ENCODE measurements at regions not wholly inside any gene's neighbourhood (a gene's known extent, or its start where the extent isn't known, plus 50 kb on each side); places are given as distances from the start of the nearest gene placed in this dataset.

- no peaks in the 10 kb centered on the region for H3K27me3 ChIP-seq (ENCODE audit: insufficient read depth, low read length)
- peaks cover 15% of the 10 kb centered on the region for H3K27me3 Mint-ChIP-seq (ENCODE audit: low read depth)
- no peak overlapping the region for H3K23ac ChIP-seq (ENCODE audit: insufficient read length, low read depth, low read length)
- no peak overlapping the region for H3K4me3 Mint-ChIP-seq
- H3K4me1 ChIP-seq (ENCODE audit: insufficient read depth, low read length): 0 out of 2 replicates have a peak, but pooled peaks cover 2% of the 10 kb centered on the region
- peaks cover 13 to 15% of the 10 kb centered on the region in 2 experiments for H3K9me3 Mint-ChIP-seq
- no peak overlapping the region for H3K18ac ChIP-seq (ENCODE audit: insufficient read length, low read depth, low read length)
- no peaks in the 10 kb centered on the region for H4K20me1 ChIP-seq (ENCODE audit: control insufficient read depth, insufficient read depth, insufficient read length)
- DNase-seq: no peak
- no peak overlapping the region for H3K4ac ChIP-seq (ENCODE audit: low read depth, low read length)
- no peak overlapping the region for H3K9ac ChIP-seq (ENCODE audit: extremely low read depth, insufficient read length, low read length)
- H3K56ac ChIP-seq (ENCODE audit: insufficient read length, low read depth, low read length): no peak overlapping the region
- no peak overlapping the region for H2BK15ac ChIP-seq (ENCODE audit: low read depth, low read length)
- no peak overlapping the region for H2AK5ac ChIP-seq (ENCODE audit: insufficient read length, low read length)
- no peak overlapping the region for H4K8ac ChIP-seq (replicated peaks; ENCODE audit: insufficient read length, low read depth, low read length)
- H2BK20ac ChIP-seq (ENCODE audit: low read depth, low read length, poor library complexity, severe bottlenecking): no peak overlapping the region
- no peak for TF ChIP-seq CTCF (conservative IDR thresholded peaks at IDR 0.05)
- no peak overlapping the region for H2AFZ ChIP-seq (ENCODE audit: low read length)
- H3K79me1 ChIP-seq (ENCODE audit: insufficient read depth, low read depth, low read length, poor library complexity, severe bottlenecking): no peaks in the 10 kb centered on the region
- WGBS (ENCODE audit: extremely low coverage, insufficient read length, low lambda C conversion rate): no CpG with 5 or more reads among the region's 13 CpGs
- no peaks in the 10 kb centered on the region for H3K23me2 ChIP-seq (ENCODE audit: insufficient read length, low read depth, low read length, poor library complexity, severe bottlenecking)
- H4K5ac ChIP-seq (ENCODE audit: insufficient read length, low read depth, low read length): no peak overlapping the region
- H3K79me2 ChIP-seq (ENCODE audit: insufficient read depth, low read length): no peaks in the 10 kb centered on the region
- H3T11ph ChIP-seq (ENCODE audit: low read length): no peak overlapping the region
- H4K91ac ChIP-seq (ENCODE audit: insufficient read length, low read depth, low read length): no peak overlapping the region
- H2BK5ac ChIP-seq (ENCODE audit: insufficient read length, low read length): no peak overlapping the region
- H2BK12ac ChIP-seq (ENCODE audit: insufficient read length, low read depth, low read length): no peak overlapping the region
- no peak overlapping the region for H3K14ac ChIP-seq (ENCODE audit: insufficient read depth, low read length)
- no peaks in the 10 kb centered on the region for H3K9me3 ChIP-seq (ENCODE audit: control insufficient read depth, low read depth, low read length)
- H3K36me3 Mint-ChIP-seq (ENCODE audit: insufficient read depth in 1 of 3, low read depth in 3 of 3): no peaks in the 10 kb centered on the region; a peak in 2 of 7 replicates
- H3K4me2 ChIP-seq (ENCODE audit: insufficient read depth, insufficient read length, low read length): no peak overlapping the region
- no peak overlapping the region for H2BK120ac ChIP-seq (ENCODE audit: low read depth, low read length, poor library complexity, severe bottlenecking)
- H3K27ac ChIP-seq (ENCODE audit: insufficient read length, low read depth, low read length): no peak overlapping the region
- H3K27ac Mint-ChIP-seq: peak overlapping the region in 1 of 3 experiments; percentile 64; a peak in 1 of 7 replicates
- peaks cover 3 to 5% of the 10 kb centered on the region in 2 experiments; a peak in 2 of 4 replicates for H3K4me1 Mint-ChIP-seq
These were observed 184.0 kb downstream of the BMP7 start for GRCh38 chr20:57082357-57082945.
